Liver (tissue), 8 donors: ENCODE measurements at regions not wholly inside any gene's neighbourhood (a gene's known extent, or its start where the extent isn't known, plus 50 kb on each side); places are given as distances from the start of the nearest gene placed in this dataset.

Source experiments
- DNase-seq: peaks from one replicate; pipeline ENCODE4 v3.0.0-alpha.2; 2017; ENCODE audit warnings: low spot score
- H3K27ac ChIP-seq, 2 donors: one replicate each; pipeline ENCODE4 v1.7.0; 2013; ENCODE audit warnings: inconsistent platforms in 2 of 2, low read length in 2 of 2, control low read depth in 1 of 2, low read depth in 1 of 2, mild to moderate bottlenecking in 1 of 2
- H3K27me3 ChIP-seq, 4 donors: one replicate each; pipeline versions ENCODE4 v1.6.1 to v1.7.0; 2013; ENCODE audit warnings: low read length in 3 of 4, inconsistent platforms in 1 of 4, mild to moderate bottlenecking in 1 of 4, moderate library complexity in 1 of 4; ENCODE audit not compliant: control insufficient read depth in 4 of 4, insufficient read depth in 4 of 4
- H3K36me3 ChIP-seq, 4 donors: one replicate each; pipeline versions ENCODE4 v1.6.1 to v1.7.0; 2013; ENCODE audit warnings: low read length in 3 of 4, mild to moderate bottlenecking in 3 of 4, low read depth in 1 of 4, moderate library complexity in 1 of 4; ENCODE audit not compliant: control insufficient read depth in 4 of 4, insufficient read depth in 3 of 4
- H3K4me1 ChIP-seq, 4 donors: one replicate each; pipeline versions ENCODE4 v1.6.1 to v1.7.0; 2013; ENCODE audit warnings: low read length in 3 of 4, mild to moderate bottlenecking in 3 of 4, moderate library complexity in 1 of 4; ENCODE audit not compliant: control insufficient read depth in 4 of 4, insufficient read depth in 4 of 4
- H3K4me3 ChIP-seq, 3 donors: one replicate each; pipeline versions ENCODE4 v1.6.1 to v1.7.0; 2013; ENCODE audit warnings: low read length in 3 of 3, control low read depth in 1 of 3, low read depth in 1 of 3, mild to moderate bottlenecking in 1 of 3
- H3K9ac ChIP-seq, 2 donors: one replicate each; pipeline ENCODE4 v1.7.0; 2013; ENCODE audit warnings: low read length in 2 of 2, mild to moderate bottlenecking in 2 of 2, moderate library complexity in 2 of 2, control low read depth in 1 of 2, low read depth in 1 of 2
- H3K9me3 ChIP-seq, 4 donors: one replicate each; pipeline versions ENCODE4 v1.6.1 to v1.7.0; 2013; ENCODE audit warnings: low read length in 3 of 4; ENCODE audit not compliant: control insufficient read depth in 4 of 4
- EGR1 ChIP-seq, 2 donors: IDR thresholded peaks; 2 replicates each; pipeline ENCODE4 v1.6.1; 2016 to 2018; ENCODE audit warnings: antibody characterized with exemption in 2 of 2, low read depth in 2 of 2
- FOXA1 ChIP-seq: IDR thresholded peaks from 2 replicates; pipeline ENCODE4 v1.6.1; 2016; ENCODE audit warnings: antibody characterized with exemption
- FOXA2 ChIP-seq: IDR thresholded peaks from 2 replicates; pipeline ENCODE4 v1.6.1; 2016; ENCODE audit warnings: antibody characterized with exemption
- GABPA ChIP-seq, 2 donors: IDR thresholded peaks in 1 of 2; conservative IDR thresholded peaks in 1 of 2; 2 replicates each; pipeline ENCODE4 v1.6.1; 2016; ENCODE audit warnings: antibody characterized with exemption in 2 of 2, mild to moderate bottlenecking in 1 of 2, moderate library complexity in 1 of 2
- HNF4A ChIP-seq, 2 donors: conservative IDR thresholded peaks; 2 replicates each; pipeline ENCODE4 v1.6.1; 2016; ENCODE audit warnings: antibody characterized with exemption in 2 of 2, mild to moderate bottlenecking in 2 of 2
- HNF4G ChIP-seq: IDR thresholded peaks from 2 replicates; pipeline ENCODE4 v1.6.1; 2016; ENCODE audit warnings: antibody characterized with exemption
- JUND ChIP-seq, 2 donors: IDR thresholded peaks; 2 replicates each; pipeline ENCODE4 v1.6.1; 2016; ENCODE audit warnings: antibody characterized with exemption in 2 of 2
- NR2F2 ChIP-seq: IDR thresholded peaks from 2 replicates; pipeline ENCODE4 v1.6.1; 2016; ENCODE audit warnings: antibody characterized with exemption
- RAD21 ChIP-seq, 2 donors: IDR thresholded peaks; 2 replicates each; pipeline ENCODE4 v1.6.1; 2016; ENCODE audit warnings: antibody characterized with exemption in 2 of 2, mild to moderate bottlenecking in 2 of 2
- RXRA ChIP-seq, 2 donors: IDR thresholded peaks; 2 replicates each; pipeline ENCODE4 v1.6.1; 2017 to 2018; ENCODE audit warnings: antibody characterized with exemption in 2 of 2, mild to moderate bottlenecking in 1 of 2
- SP1 ChIP-seq: IDR thresholded peaks from 2 replicates; pipeline ENCODE4 v1.6.1; 2018; ENCODE audit warnings: antibody characterized with exemption, mild to moderate bottlenecking
- TAF1 ChIP-seq: conservative IDR thresholded peaks from 2 replicates; pipeline ENCODE4 v1.6.1; 2016; ENCODE audit warnings: antibody characterized with exemption, mild to moderate bottlenecking
- YY1 ChIP-seq: IDR thresholded peaks from 2 replicates; pipeline ENCODE4 v1.6.1; 2016; ENCODE audit warnings: antibody characterized with exemption, mild to moderate bottlenecking
- WGBS: extraction: QIAGEN DNeasy Blood & Tissue Kit; methylation state at CpG from one replicate; pipeline ENCODE4 v1.1.7; 2013; 5-methylcytosine and 5-hydroxymethylcytosine counted together
- TF ChIP-seq, protein P1 (sequence below): IDR thresholded peaks from 2 replicates; pipeline ENCODE4 v1.6.1; 2016; ENCODE audit warnings: antibody characterized with exemption, mild to moderate bottlenecking
- TF ChIP-seq, protein P2 (sequence below): IDR thresholded peaks from 2 replicates; pipeline ENCODE4 v1.6.1; 2016; ENCODE audit warnings: antibody characterized with exemption
- TF ChIP-seq, protein P3 (sequence below): IDR thresholded peaks from 2 replicates; pipeline ENCODE4 v1.6.1; 2016; ENCODE audit warnings: antibody characterized with exemption
- TF ChIP-seq, protein P4 (sequence below): IDR thresholded peaks from 2 replicates; pipeline ENCODE4 v1.6.1; 2016; ENCODE audit warnings: antibody characterized with exemption
- TF ChIP-seq, protein P5 (sequence below): fragments of 150-350 bp; IDR thresholded peaks from 2 replicates; pipeline ENCODE4 v1.5.1; 2017; ENCODE audit warnings: improper control_type of control experiment, low read depth, low read length; ENCODE audit not compliant: missing input control
- donor health status: healthy.
- donor health status: healthy.
- donor health status: healthy.
- donor health status: healthy.
- donor health status: healthy.

DNA sequence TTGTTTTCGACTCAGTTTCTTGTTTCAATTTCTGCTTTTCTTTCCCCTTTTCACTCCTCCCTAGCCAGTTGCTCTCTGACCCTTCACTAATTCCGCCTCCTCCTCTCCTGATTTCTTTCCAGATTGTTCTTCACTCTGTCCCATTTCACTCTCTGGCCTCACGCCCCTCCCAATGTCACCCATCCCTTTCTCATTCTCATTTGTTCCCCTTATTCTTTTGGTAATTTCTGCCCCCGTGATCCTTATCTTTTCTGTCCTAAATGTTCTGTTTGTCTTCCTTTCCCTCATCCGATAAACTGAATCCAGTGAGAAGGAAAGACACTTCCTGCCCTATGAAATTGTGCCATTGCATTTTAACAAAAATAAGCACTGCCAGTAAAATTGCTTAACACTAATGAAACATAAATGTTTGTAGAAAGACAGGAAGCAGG is 94.5 kb upstream of the RASGEF1B start:
- Histone ChIP-seq H3K9me3 (no peaks in the 10 kb centered on the region), H3K4me3 (peak overlapping the region; percentile 1 to 59 (median 40)), H3K4me1 (peaks cover 2 to 22% (median 14%) of the 10 kb centered on the region in 4 donors), H3K36me3 (no peaks in the 10 kb centered on the region), H3K9ac (peak overlapping the region; percentile 82 to 85), H3K27ac (peak overlapping the region; percentile 94 to 98), H3K27me3 (no peaks in the 10 kb centered on the region)
- no peak for DNase-seq
- TF ChIP-seq GABPA (IDR thresholded peaks at IDR 0.05 in 1 of 2, conservative IDR thresholded peaks at IDR 0.05 in 1 of 2), result peak in 1 of 2 donors; percentile 69
- peak; percentile 69 to 77 for TF ChIP-seq RAD21 (IDR thresholded peaks at IDR 0.05)
- TF ChIP-seq EGR1 (IDR thresholded peaks at IDR 0.05; ENCODE audit: low read depth in 2 of 2), result peak; percentile 69 to 91
- TF ChIP-seq, protein P1, sequence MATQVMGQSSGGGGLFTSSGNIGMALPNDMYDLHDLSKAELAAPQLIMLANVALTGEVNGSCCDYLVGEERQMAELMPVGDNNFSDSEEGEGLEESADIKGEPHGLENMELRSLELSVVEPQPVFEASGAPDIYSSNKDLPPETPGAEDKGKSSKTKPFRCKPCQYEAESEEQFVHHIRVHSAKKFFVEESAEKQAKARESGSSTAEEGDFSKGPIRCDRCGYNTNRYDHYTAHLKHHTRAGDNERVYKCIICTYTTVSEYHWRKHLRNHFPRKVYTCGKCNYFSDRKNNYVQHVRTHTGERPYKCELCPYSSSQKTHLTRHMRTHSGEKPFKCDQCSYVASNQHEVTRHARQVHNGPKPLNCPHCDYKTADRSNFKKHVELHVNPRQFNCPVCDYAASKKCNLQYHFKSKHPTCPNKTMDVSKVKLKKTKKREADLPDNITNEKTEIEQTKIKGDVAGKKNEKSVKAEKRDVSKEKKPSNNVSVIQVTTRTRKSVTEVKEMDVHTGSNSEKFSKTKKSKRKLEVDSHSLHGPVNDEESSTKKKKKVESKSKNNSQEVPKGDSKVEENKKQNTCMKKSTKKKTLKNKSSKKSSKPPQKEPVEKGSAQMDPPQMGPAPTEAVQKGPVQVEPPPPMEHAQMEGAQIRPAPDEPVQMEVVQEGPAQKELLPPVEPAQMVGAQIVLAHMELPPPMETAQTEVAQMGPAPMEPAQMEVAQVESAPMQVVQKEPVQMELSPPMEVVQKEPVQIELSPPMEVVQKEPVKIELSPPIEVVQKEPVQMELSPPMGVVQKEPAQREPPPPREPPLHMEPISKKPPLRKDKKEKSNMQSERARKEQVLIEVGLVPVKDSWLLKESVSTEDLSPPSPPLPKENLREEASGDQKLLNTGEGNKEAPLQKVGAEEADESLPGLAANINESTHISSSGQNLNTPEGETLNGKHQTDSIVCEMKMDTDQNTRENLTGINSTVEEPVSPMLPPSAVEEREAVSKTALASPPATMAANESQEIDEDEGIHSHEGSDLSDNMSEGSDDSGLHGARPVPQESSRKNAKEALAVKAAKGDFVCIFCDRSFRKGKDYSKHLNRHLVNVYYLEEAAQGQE, result peak; percentile 40
- TF ChIP-seq NR2F2, result peak; percentile 77
- TF ChIP-seq RXRA (IDR thresholded peaks at IDR 0.05), result peak; percentile 80 to 84
- TF ChIP-seq, protein P2, sequence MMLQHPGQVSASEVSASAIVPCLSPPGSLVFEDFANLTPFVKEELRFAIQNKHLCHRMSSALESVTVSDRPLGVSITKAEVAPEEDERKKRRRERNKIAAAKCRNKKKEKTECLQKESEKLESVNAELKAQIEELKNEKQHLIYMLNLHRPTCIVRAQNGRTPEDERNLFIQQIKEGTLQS, result peak; percentile 81
- TF ChIP-seq, protein P3, sequence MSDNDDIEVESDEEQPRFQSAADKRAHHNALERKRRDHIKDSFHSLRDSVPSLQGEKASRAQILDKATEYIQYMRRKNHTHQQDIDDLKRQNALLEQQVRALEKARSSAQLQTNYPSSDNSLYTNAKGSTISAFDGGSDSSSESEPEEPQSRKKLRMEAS, result peak; percentile 95
- peak; percentile 63 for TF ChIP-seq HNF4G
- peak; percentile 66 for TF ChIP-seq TAF1
- TF ChIP-seq, protein P4, sequence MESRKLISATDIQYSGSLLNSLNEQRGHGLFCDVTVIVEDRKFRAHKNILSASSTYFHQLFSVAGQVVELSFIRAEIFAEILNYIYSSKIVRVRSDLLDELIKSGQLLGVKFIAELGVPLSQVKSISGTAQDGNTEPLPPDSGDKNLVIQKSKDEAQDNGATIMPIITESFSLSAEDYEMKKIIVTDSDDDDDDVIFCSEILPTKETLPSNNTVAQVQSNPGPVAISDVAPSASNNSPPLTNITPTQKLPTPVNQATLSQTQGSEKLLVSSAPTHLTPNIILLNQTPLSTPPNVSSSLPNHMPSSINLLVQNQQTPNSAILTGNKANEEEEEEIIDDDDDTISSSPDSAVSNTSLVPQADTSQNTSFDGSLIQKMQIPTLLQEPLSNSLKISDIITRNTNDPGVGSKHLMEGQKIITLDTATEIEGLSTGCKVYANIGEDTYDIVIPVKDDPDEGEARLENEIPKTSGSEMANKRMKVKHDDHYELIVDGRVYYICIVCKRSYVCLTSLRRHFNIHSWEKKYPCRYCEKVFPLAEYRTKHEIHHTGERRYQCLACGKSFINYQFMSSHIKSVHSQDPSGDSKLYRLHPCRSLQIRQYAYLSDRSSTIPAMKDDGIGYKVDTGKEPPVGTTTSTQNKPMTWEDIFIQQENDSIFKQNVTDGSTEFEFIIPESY, result peak; percentile 88
- TF ChIP-seq FOXA2, result peak; percentile 28
- TF ChIP-seq, protein P5, sequence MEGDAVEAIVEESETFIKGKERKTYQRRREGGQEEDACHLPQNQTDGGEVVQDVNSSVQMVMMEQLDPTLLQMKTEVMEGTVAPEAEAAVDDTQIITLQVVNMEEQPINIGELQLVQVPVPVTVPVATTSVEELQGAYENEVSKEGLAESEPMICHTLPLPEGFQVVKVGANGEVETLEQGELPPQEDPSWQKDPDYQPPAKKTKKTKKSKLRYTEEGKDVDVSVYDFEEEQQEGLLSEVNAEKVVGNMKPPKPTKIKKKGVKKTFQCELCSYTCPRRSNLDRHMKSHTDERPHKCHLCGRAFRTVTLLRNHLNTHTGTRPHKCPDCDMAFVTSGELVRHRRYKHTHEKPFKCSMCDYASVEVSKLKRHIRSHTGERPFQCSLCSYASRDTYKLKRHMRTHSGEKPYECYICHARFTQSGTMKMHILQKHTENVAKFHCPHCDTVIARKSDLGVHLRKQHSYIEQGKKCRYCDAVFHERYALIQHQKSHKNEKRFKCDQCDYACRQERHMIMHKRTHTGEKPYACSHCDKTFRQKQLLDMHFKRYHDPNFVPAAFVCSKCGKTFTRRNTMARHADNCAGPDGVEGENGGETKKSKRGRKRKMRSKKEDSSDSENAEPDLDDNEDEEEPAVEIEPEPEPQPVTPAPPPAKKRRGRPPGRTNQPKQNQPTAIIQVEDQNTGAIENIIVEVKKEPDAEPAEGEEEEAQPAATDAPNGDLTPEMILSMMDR, result no peak
- TF ChIP-seq YY1, result peak; percentile 85
- TF ChIP-seq FOXA1, result peak; percentile 19
- TF ChIP-seq JUND (IDR thresholded peaks at IDR 0.05), result peak; percentile 82 to 88
- TF ChIP-seq SP1, result peak; percentile 87
- TF ChIP-seq HNF4A (conservative IDR thresholded peaks at IDR 0.05), result peak; percentile 73 to 83
- WGBS, result 13% methylated on average over 5 of the region's 5 CpGs
